H1 (cell line): ENCODE measurements at regions not wholly inside any gene's neighbourhood (a gene's known extent, or its start where the extent isn't known, plus 50 kb on each side); places are given as distances from the start of the nearest gene placed in this dataset.

Experiments used
- CTCF ChIA-PET: fragments of 300-600 bp; sonication (Branson Sonifier 250); formaldehyde crosslinking; loops from one replicate; lab custom pipeline; 2021; ENCODE audit not compliant: partially characterized antibody; lab: Charles Lee
- POLR2A ChIA-PET: fragments of 300-600 bp; sonication (Branson Sonifier 250); formaldehyde crosslinking; loops from one replicate; lab custom pipeline; 2021; ENCODE audit warnings: inconsistent platforms; ENCODE audit not compliant: partially characterized antibody; lab: Charles Lee
- DNase-seq, 2 experiments: peaks; one replicate each; pipeline versions ENCODE4 v3.0.0 to v3.0.0-alpha.2; 2010 to 2022; ENCODE audit warnings: low spot score in 2 of 2, low read depth in 1 of 2, mixed read lengths in 1 of 2
- FAIRE-seq: peaks from 2 replicates; lab custom pipeline; 2011; peaks lifted over from hg19 to GRCh38; lab: Jason Lieb, UNC
- H2AFZ ChIP-seq: 2 replicates; pipeline ENCODE4 v1.8.1; 2012; ENCODE audit warnings: low read length, inconsistent platforms
- H2AK5ac ChIP-seq: 2 replicates; pipeline ENCODE4 v1.6.1; 2013; ENCODE audit warnings: low read depth, low read length
- H2BK120ac ChIP-seq: replicated peaks from 2 replicates; pipeline ENCODE3; 2013; ENCODE audit warnings: low read depth, low read length, inconsistent platforms
- H2BK12ac ChIP-seq: 2 replicates; pipeline ENCODE4 v1.6.1; 2013; ENCODE audit warnings: low read depth, low read length
- H2BK15ac ChIP-seq: 2 replicates; pipeline ENCODE4 v1.6.1; 2013; ENCODE audit warnings: low read length
- H2BK20ac ChIP-seq: 2 replicates; pipeline ENCODE4 v1.6.1; 2013; ENCODE audit warnings: low read length
- H2BK5ac ChIP-seq: 2 replicates; pipeline ENCODE4 v1.6.1; 2013; ENCODE audit warnings: low read depth, low read length
- H3K14ac ChIP-seq: 2 replicates; pipeline ENCODE4 v1.6.1; 2013; ENCODE audit warnings: inconsistent platforms; ENCODE audit not compliant: insufficient read length
- H3K18ac ChIP-seq: 2 replicates; pipeline ENCODE4 v1.6.1; 2013; ENCODE audit warnings: low read length; ENCODE audit errors: extremely low read depth
- H3K23ac ChIP-seq: 2 replicates; pipeline ENCODE4 v1.6.1; 2013; ENCODE audit warnings: inconsistent platforms; ENCODE audit not compliant: insufficient read length
- H3K23me2 ChIP-seq: 2 replicates; pipeline ENCODE4 v1.6.1; 2013; ENCODE audit warnings: low read depth, low read length
- H3K27ac ChIP-seq: 2 replicates; pipeline ENCODE4 v1.6.1; 2011; ENCODE audit warnings: low read depth, low read length, inconsistent platforms
- H3K27me3 ChIP-seq, 4 experiments: replicated peaks in 1 of 4; 1 replicate in 1 of 4; 2 replicates in 3 of 4; pipeline versions ENCODE4 v1.6.1 to v1.8.1; 2011 to 2013; ENCODE audit warnings: low read length in 3 of 4, mild to moderate bottlenecking in 3 of 4, inconsistent platforms in 2 of 4, mixed read lengths in 2 of 4, moderate library complexity in 1 of 4; ENCODE audit not compliant: control insufficient read depth in 3 of 4, insufficient read depth in 3 of 4; ENCODE audit errors: extremely low read depth in 1 of 4
- H3K36me3 ChIP-seq, 4 experiments: 2 replicates each; pipeline versions ENCODE4 v1.6.1 to v1.8.1; 2011 to 2013; ENCODE audit warnings: mild to moderate bottlenecking in 4 of 4, low read length in 3 of 4, moderate library complexity in 2 of 4, control low read depth in 1 of 4, inconsistent platforms in 1 of 4; ENCODE audit not compliant: insufficient read depth in 4 of 4, control insufficient read depth in 2 of 4
- H3K4ac ChIP-seq: replicated peaks from 2 replicates; pipeline ENCODE3; 2013; ENCODE audit warnings: low read length, low read depth, mixed read lengths, inconsistent platforms; ENCODE audit not compliant: insufficient read length
- H3K4me1 ChIP-seq, 4 experiments: replicated peaks in 1 of 4; 1 replicate in 1 of 4; 2 replicates in 3 of 4; pipeline versions ENCODE4 v1.6.1 to v1.8.1; 2011 to 2013; ENCODE audit warnings: low read length in 3 of 4, inconsistent platforms in 2 of 4, mixed read lengths in 1 of 4; ENCODE audit not compliant: insufficient read depth in 4 of 4, control insufficient read depth in 3 of 4
- H3K4me2 ChIP-seq, 2 experiments: 2 replicates each; pipeline versions ENCODE4 v1.6.1 to v1.8.1; 2011 to 2013; ENCODE audit warnings: low read depth in 2 of 2, low read length in 2 of 2, control low read depth in 1 of 2, inconsistent platforms in 1 of 2, mild to moderate bottlenecking in 1 of 2; ENCODE audit not compliant: insufficient read depth in 1 of 2
- H3K4me3 ChIP-seq, 4 experiments: fragments of 200-600, 300-600 bp in 1 of 4; sonication (generic), shearing (Covaris generic), sonication (Bioruptor Twin) in 1 of 4; 2 replicates each; pipeline versions ENCODE4 v1.5.1 to v1.8.1; 2011 to 2016; ENCODE audit warnings: low read length in 4 of 4, low read depth in 3 of 4, control low read depth in 2 of 4, inconsistent platforms in 2 of 4, mild to moderate bottlenecking in 2 of 4, mixed read lengths in 1 of 4, moderate library complexity in 1 of 4; ENCODE audit not compliant: insufficient read depth in 2 of 4; ENCODE audit errors: extremely low read depth in 1 of 4
- H3K56ac ChIP-seq: replicated peaks from 2 replicates; pipeline ENCODE3; 2013; ENCODE audit warnings: low read depth, mild to moderate bottlenecking, mixed read lengths, low read length, inconsistent platforms; ENCODE audit not compliant: insufficient read length
- H3K79me1 ChIP-seq: 2 replicates; pipeline ENCODE4 v1.6.1; 2013; ENCODE audit warnings: low read depth, low read length, control low read depth
- H3K79me2 ChIP-seq, 2 experiments: 2 replicates each; pipeline versions ENCODE4 v1.6.1 to v1.8.1; 2012 to 2013; ENCODE audit warnings: low read length in 2 of 2, mild to moderate bottlenecking in 2 of 2, inconsistent platforms in 1 of 2; ENCODE audit not compliant: insufficient read depth in 2 of 2, control insufficient read depth in 1 of 2
- H3K9ac ChIP-seq, 4 experiments: replicated peaks in 1 of 4; 1 replicate in 1 of 4; 2 replicates in 3 of 4; pipeline versions ENCODE4 v1.6.1 to v1.8.1; 2011 to 2013; ENCODE audit warnings: low read depth in 3 of 4, low read length in 3 of 4, control low read depth in 2 of 4, mild to moderate bottlenecking in 2 of 4, moderate library complexity in 2 of 4, inconsistent platforms in 1 of 4; ENCODE audit errors: extremely low read depth in 1 of 4
- H3K9me3 ChIP-seq, 2 experiments: 2 replicates each; pipeline versions ENCODE4 v1.6.1 to v1.8.1; 2012 to 2013; ENCODE audit warnings: mild to moderate bottlenecking in 2 of 2, moderate library complexity in 2 of 2, control low read depth in 1 of 2, inconsistent platforms in 1 of 2, low read depth in 1 of 2, low read length in 1 of 2, mixed read lengths in 1 of 2; ENCODE audit not compliant: insufficient read depth in 2 of 2
- H4K20me1 ChIP-seq, 2 experiments: replicated peaks in 1 of 2; 2 replicates each; pipeline versions ENCODE3 to v1.8.1; 2011 to 2013; ENCODE audit warnings: inconsistent platforms in 2 of 2, low read length in 2 of 2, mild to moderate bottlenecking in 1 of 2; ENCODE audit not compliant: insufficient read depth in 2 of 2, control insufficient read depth in 1 of 2
- H4K5ac ChIP-seq: 2 replicates; pipeline ENCODE4 v1.6.1; 2013; ENCODE audit warnings: low read length, low read depth, mixed read lengths, inconsistent platforms; ENCODE audit not compliant: insufficient read length
- H4K8ac ChIP-seq: 2 replicates; pipeline ENCODE4 v1.8.0; 2013; ENCODE audit warnings: mild to moderate bottlenecking, moderate library complexity, low read length, inconsistent platforms; ENCODE audit not compliant: insufficient read depth; ENCODE audit errors: extremely low read depth
- H4K91ac ChIP-seq: replicated peaks from 2 replicates; pipeline ENCODE3; 2013; ENCODE audit warnings: low read length, mixed read lengths, inconsistent platforms; ENCODE audit not compliant: insufficient read length
- BCL11A ChIP-seq, 2 experiments: IDR thresholded peaks; one replicate each; pipeline ENCODE4 v1.6.1; 2011; ENCODE audit warnings: low read depth in 2 of 2, low read length in 2 of 2, mild to moderate bottlenecking in 2 of 2
- BRCA1 ChIP-seq: IDR thresholded peaks from 2 replicates; pipeline ENCODE4 v1.6.1; 2012; ENCODE audit warnings: low read depth, low read length, improper control_type of control experiment
- CBX8 ChIP-seq: fragments of 300-800, 300-1000 bp; sonication (generic); IDR thresholded peaks from 2 replicates; pipeline ENCODE4 v1.7.1; 2016; ENCODE audit warnings: low read depth, low read length, borderline replicate concordance
- EP300 ChIP-seq, 2 experiments: IDR thresholded peaks; 1 replicate in 1 of 2; 2 replicates in 1 of 2; pipeline ENCODE4 v1.6.1; 2011 to 2012; ENCODE audit warnings: low read depth in 2 of 2, low read length in 2 of 2, mild to moderate bottlenecking in 2 of 2, borderline replicate concordance in 1 of 2, inconsistent platforms in 1 of 2, moderate library complexity in 1 of 2
- FOSL1 ChIP-seq: IDR thresholded peaks from 2 replicates; pipeline ENCODE4 v1.6.1; 2011; ENCODE audit warnings: mild to moderate bottlenecking, low read depth, low read length, moderate library complexity; ENCODE audit not compliant: insufficient read depth
- HDAC2 ChIP-seq, 2 experiments: fragments of 300-600 bp in 1 of 2; sonication (generic) in 1 of 2; IDR thresholded peaks; 2 replicates each; pipeline ENCODE4 v1.6.1; 2011 to 2012; ENCODE audit warnings: low read depth in 2 of 2, low read length in 2 of 2, mild to moderate bottlenecking in 2 of 2, moderate library complexity in 2 of 2, borderline replicate concordance in 1 of 2, inconsistent platforms in 1 of 2
- POLR2A ChIP-seq, 2 experiments: IDR thresholded peaks; 1 replicate in 1 of 2; 2 replicates in 1 of 2; pipeline ENCODE4 v1.6.1; 2011; ENCODE audit warnings: low read depth in 2 of 2, low read length in 2 of 2, mild to moderate bottlenecking in 2 of 2; ENCODE audit errors: control extremely low read depth in 1 of 2
- SAP30 ChIP-seq: fragments of 300-600 bp; sonication (generic); IDR thresholded peaks from 2 replicates; pipeline ENCODE4 v1.7.1; 2012; ENCODE audit warnings: low read length, moderate library complexity, mild to moderate bottlenecking, inconsistent platforms; ENCODE audit not compliant: insufficient read depth, insufficient replicate concordance
- SIX5 ChIP-seq: IDR thresholded peaks from 2 replicates; pipeline ENCODE4 v1.6.1; 2011; ENCODE audit warnings: mild to moderate bottlenecking, low read depth, low read length
- SP4 ChIP-seq: IDR thresholded peaks from 2 replicates; pipeline ENCODE4 v1.6.1; 2012; ENCODE audit warnings: low read length, inconsistent platforms
- SUZ12 ChIP-seq: fragments of 200-600 bp; sonication (generic); IDR thresholded peaks from 2 replicates; pipeline ENCODE4 v1.6.1; 2012; ENCODE audit warnings: mild to moderate bottlenecking, inconsistent platforms, low read length, moderate library complexity, mixed read lengths
- TBP ChIP-seq: IDR thresholded peaks from 2 replicates; pipeline ENCODE4 v1.6.1; 2011; ENCODE audit warnings: low read depth, low read length, improper control_type of control experiment
- ZNF274 ChIP-seq: IDR thresholded peaks from 2 replicates; pipeline ENCODE4 v1.7.0; 2012; ENCODE audit warnings: low read length, borderline replicate concordance; ENCODE audit errors: extremely low read depth
- WGBS, 2 experiments: shearing (Covaris generic) in 1 of 2; methylation state at CpG; one replicate each; pipeline versions ENCODE4 v1.1.6 to v1.1.7; 2013 to 2015; ENCODE audit warnings: low lambda C conversion rate in 2 of 2, mixed read lengths in 2 of 2, inconsistent platforms in 1 of 2, low coverage in 1 of 2, missing lambda C conversion rate in 1 of 2; ENCODE audit not compliant: insufficient replicate concordance in 2 of 2, insufficient coverage in 1 of 2, insufficient read length in 1 of 2; ENCODE audit errors: extremely low coverage in 1 of 2, missing lambda C conversion rate in 1 of 2; 5-methylcytosine and 5-hydroxymethylcytosine counted together

DNA sequence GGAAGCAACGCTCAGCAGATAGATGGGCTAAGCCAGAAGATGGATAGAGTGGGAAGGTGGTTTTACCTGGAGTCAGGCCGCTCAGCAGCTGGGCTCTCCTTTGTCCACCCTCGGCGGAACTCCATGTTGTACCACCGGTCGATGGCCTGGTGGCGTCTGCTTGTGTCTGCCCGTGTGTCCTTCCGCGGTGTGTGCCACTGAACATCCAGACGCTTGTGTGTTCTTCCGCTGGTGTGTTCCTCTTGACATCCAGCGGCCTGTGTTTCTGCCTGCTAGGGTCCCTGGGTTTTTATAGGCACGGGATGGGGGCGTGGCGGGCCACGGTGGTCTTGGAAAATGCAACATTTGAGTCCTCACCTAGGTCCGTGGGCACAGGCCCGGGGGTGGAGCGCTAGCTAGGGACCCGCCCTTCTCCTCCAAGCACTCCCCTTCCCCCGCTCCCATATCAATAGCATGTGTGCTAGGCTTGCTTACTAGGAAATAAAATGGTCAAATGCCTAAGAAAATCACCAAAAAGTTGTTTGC is 1431.7 kb upstream of the ACVR2A start:
- DNase-seq (no peak), FAIRE-seq (no peak)
- Histone ChIP-seq H3K56ac (no peak overlapping the region), H3K79me2 (no peaks in the 10 kb centered on the region), H3K4ac (no peak overlapping the region), H2AFZ (0 out of 2 replicates have a peak overlapping the region, but pooled peaks have one; percentile 42), H3K18ac (peak overlapping the region; percentile 48; the same call in 1 of the 2 replicates), H3K9ac (no peak overlapping the region), H4K91ac (peak overlapping the region; percentile 22), H4K8ac (no peak overlapping the region), H3K23me2 (no peaks in the 10 kb centered on the region), H2BK12ac (peak overlapping the region; percentile 87; the same call in 1 of the 2 replicates), H2BK20ac (peak overlapping the region; percentile 97; the same call in 1 of the 2 replicates), H3K14ac (no peak overlapping the region), H3K27ac (no peak overlapping the region), H3K4me1 (peaks cover 0 to 9% (median 1%) of the 10 kb centered on the region in 4 experiments; a peak in 4 of 7 replicates), H2BK5ac (peak overlapping the region; percentile 67; the same call in 1 of the 2 replicates), H3K4me2 (no peak overlapping the region), H3K27me3 (no peaks in the 10 kb centered on the region; a peak in 1 of 7 replicates), H2BK120ac (peak overlapping the region; percentile 73), H4K5ac (no peak overlapping the region), H3K4me3 (no peak overlapping the region), H3K36me3 (no peaks in the 10 kb centered on the region), H3K79me1 (no peaks in the 10 kb centered on the region), H2BK15ac (no peak overlapping the region; the same call in 1 of the 2 replicates), H3K9me3 (no peaks in the 10 kb centered on the region), H3K23ac (no peak overlapping the region), H4K20me1 (no peaks in the 10 kb centered on the region), H2AK5ac (no peak overlapping the region; the same call in 1 of the 2 replicates)
- POLR2A ChIA-PET = interaction anchor here (1.1 kb wide), 1 partner anchor 128 kb away, joined by 4 read pairs; no protein-coding TSS in a partner anchor
- 93% methylated on average over 18 of the region's 22 CpGs; no CpG with 5 or more reads in 1 of the 2 experiments for WGBS, 2 experiments
- CTCF ChIA-PET = interaction anchor here (0.7 to 1.0 kb wide), 3 partner anchors 10 to 31 kb away, joined by 3 to 4 read pairs (median 3); no protein-coding TSS in a partner anchor
- TF ChIP-seq ZNF274 (no peak), TBP (no peak), POLR2A (IDR thresholded peaks at IDR 0.05; ENCODE audit: control extremely low read depth in 1 of 2, low read depth in 2 of 2, low read length in 2 of 2) (no peak), BRCA1 (no peak), SUZ12 (no peak), EP300 (IDR thresholded peaks at IDR 0.05; ENCODE audit: borderline replicate concordance in 1 of 2, low read depth in 2 of 2, low read length in 2 of 2) (no peak), CBX8 (no peak), SAP30 (no peak), SP4 (no peak), BCL11A (IDR thresholded peaks at IDR 0.05; ENCODE audit: low read depth in 2 of 2, low read length in 2 of 2) (no peak), FOSL1 (no peak), HDAC2 (IDR thresholded peaks at IDR 0.05; ENCODE audit: borderline replicate concordance in 1 of 2, low read depth in 2 of 2, low read length in 2 of 2) (no peak), SIX5 (no peak)
